Frontal cortex (tissue), 3 donors: ENCODE measurements at regions not wholly inside any gene's neighbourhood (a gene's known extent, or its start where the extent isn't known, plus 50 kb on each side); places are given as distances from the start of the nearest gene placed in this dataset.

ENCODE experiments used
- DNase-seq, 2 donors: peaks; one replicate each; pipeline ENCODE4 v3.0.0; 2012; ENCODE audit warnings: low spot score in 2 of 2
- FAIRE-seq: peaks from 2 replicates; lab custom pipeline; 2012; peaks lifted over from hg19 to GRCh38; lab: Jason Lieb, UNC
- donor health status: control.
- donor health status: control.
- donor health status: control.

GRCh38 chr10:71039551-71039950, 151.2 kb upstream of the PCBD1 start:
- no peak for FAIRE-seq
- no peak for DNase-seq

GRCh38 chr10:71040343-71040742, 152.0 kb upstream of the PCBD1 start:
- DNase-seq (no peak), FAIRE-seq (no peak)

- DNase-seq = no peak
- FAIRE-seq = no peak
These were observed 152.7 kb upstream of the PCBD1 start for GRCh38 chr10:71040846-71041605.

- DNase-seq (no peak), FAIRE-seq (no peak)
These were observed 153.9 kb upstream of the PCBD1 start for GRCh38 chr10:71042216-71042615.

- no peak for FAIRE-seq
- DNase-seq = no peak
These were observed 154.3 kb upstream of the PCBD1 start for GRCh38 chr10:71042699-71043098.

GRCh38 chr10:71043858-71044257, 155.5 kb upstream of the PCBD1 start:
- FAIRE-seq (no peak), DNase-seq (no peak)

GRCh38 chr10:71044720-71045119, 156.4 kb upstream of the PCBD1 start:
- no peak for DNase-seq
- FAIRE-seq = no peak

- FAIRE-seq = no peak
- no peak for DNase-seq
These were observed 156.9 kb upstream of the PCBD1 start for GRCh38 chr10:71045204-71045809.

- DNase-seq = no peak
- FAIRE-seq = no peak
These were observed 157.6 kb upstream of the PCBD1 start for GRCh38 chr10:71045936-71046335.

GRCh38 chr10:71046747-71047146, 158.4 kb upstream of the PCBD1 start:
- no peak for FAIRE-seq

GRCh38 chr10:71048971-71049615, 160.7 kb upstream of the PCBD1 start:
- FAIRE-seq (no peak), DNase-seq (no peak)

More at GRCh38 chr10:71046747-71047146, 158.4 kb upstream of the PCBD1 start:
- DNase-seq = no peak

- FAIRE-seq (no peak), DNase-seq (no peak)
These were observed 161.6 kb upstream of the PCBD1 start for GRCh38 chr10:71049994-71050393.

GRCh38 chr10:71052076-71052660, 160.2 kb upstream of the UNC5B start:
- FAIRE-seq = no peak

GRCh38 chr10:71052708-71053107, 159.7 kb upstream of the UNC5B start:
- DNase-seq = no peak
- no peak for FAIRE-seq

More at GRCh38 chr10:71052076-71052660, 160.2 kb upstream of the UNC5B start:
- DNase-seq = no peak

- no peak for FAIRE-seq
- DNase-seq = no peak
These were observed 159.0 kb upstream of the UNC5B start for GRCh38 chr10:71053169-71053895.

- no peak for FAIRE-seq
- no peak for DNase-seq
These were observed 154.1 kb upstream of the UNC5B start for GRCh38 chr10:71058308-71058707.

GRCh38 chr10:71059054-71059818, 153.1 kb upstream of the UNC5B start:
- no peak for DNase-seq

GRCh38 chr10:71059943-71060342, 152.4 kb upstream of the UNC5B start:
- DNase-seq = no peak
- FAIRE-seq = no peak

More at GRCh38 chr10:71059054-71059818, 153.1 kb upstream of the UNC5B start:
- no peak for FAIRE-seq
